Gastroesophageal sphincter (tissue), 4 donors: ENCODE measurements at regions not wholly inside any gene's neighbourhood (a gene's known extent, or its start where the extent isn't known, plus 50 kb on each side); places are given as distances from the start of the nearest gene placed in this dataset.

Experiments used
- ATAC-seq: fragments of 150-250 bp; one replicate; pipeline ENCODE4 v1.9.1; 2016; ENCODE audit warnings: mild to moderate bottlenecking, moderate library complexity
- H3K27ac ChIP-seq, 4 donors: fragments of 200-600 bp; sonication (generic) in 3 of 4; 1 replicate in 3 of 4; 2 replicates in 1 of 4; pipeline ENCODE4 v1.5.1; 2016 to 2019
- H3K27me3 ChIP-seq: fragments of 200-600 bp; sonication (generic); one replicate; pipeline ENCODE4 v1.5.1; 2019
- H3K36me3 ChIP-seq, 2 donors: fragments of 200-600 bp; sonication (generic); one replicate each; pipeline ENCODE4 v1.5.1; 2019; ENCODE audit warnings: control low read depth in 1 of 2
- H3K4me1 ChIP-seq, 3 donors: fragments of 200-600 bp; sonication (generic); 1 replicate in 2 of 3; 2 replicates in 1 of 3; pipeline ENCODE4 v1.5.1; 2016 to 2019; ENCODE audit warnings: control low read depth in 2 of 3
- H3K4me3 ChIP-seq, 2 donors: fragments of 200-600 bp; sonication (generic); one replicate each; pipeline ENCODE4 v1.5.1; 2019; ENCODE audit warnings: mild to moderate bottlenecking in 1 of 2, moderate library complexity in 1 of 2
- H3K9me3 ChIP-seq, 3 donors: fragments of 200-600 bp; sonication (generic); one replicate each; pipeline ENCODE4 v1.5.1; 2017 to 2019; ENCODE audit warnings: control low read depth in 2 of 3
- EP300 ChIP-seq: sonication (generic); formaldehyde crosslinking; IDR thresholded peaks from one replicate; pipeline ENCODE4 v1.6.1; 2017; ENCODE audit warnings: antibody characterized with exemption, mild to moderate bottlenecking
- POLR2A ChIP-seq, 2 donors: fragments of 450-650 bp; IDR thresholded peaks; one replicate each; pipeline ENCODE4 v1.6.1; 2017; ENCODE audit warnings: antibody characterized with exemption in 2 of 2, mild to moderate bottlenecking in 2 of 2, moderate library complexity in 1 of 2
- POLR2AphosphoS5 ChIP-seq: sonication (generic); formaldehyde crosslinking; IDR thresholded peaks from one replicate; pipeline ENCODE4 v1.6.1; 2017; ENCODE audit warnings: antibody characterized with exemption
- WGBS, 2 donors: methylation state at CpG; one replicate each; pipeline ENCODE4 v1.1.5; 2018; ENCODE audit warnings: low coverage in 1 of 2; 5-methylcytosine and 5-hydroxymethylcytosine counted together
- TF ChIP-seq, protein P1 (sequence below), 4 experiments: fragments of 200-600 bp in 2 of 4; fragments of 450-650 bp in 2 of 4; sonication (generic) in 1 of 4; IDR thresholded peaks; one replicate each; pipeline ENCODE4 v1.5.1; 2017 to 2019; ENCODE audit warnings: antibody characterized with exemption in 4 of 4, mild to moderate bottlenecking in 2 of 4, moderate library complexity in 2 of 4

DNA sequence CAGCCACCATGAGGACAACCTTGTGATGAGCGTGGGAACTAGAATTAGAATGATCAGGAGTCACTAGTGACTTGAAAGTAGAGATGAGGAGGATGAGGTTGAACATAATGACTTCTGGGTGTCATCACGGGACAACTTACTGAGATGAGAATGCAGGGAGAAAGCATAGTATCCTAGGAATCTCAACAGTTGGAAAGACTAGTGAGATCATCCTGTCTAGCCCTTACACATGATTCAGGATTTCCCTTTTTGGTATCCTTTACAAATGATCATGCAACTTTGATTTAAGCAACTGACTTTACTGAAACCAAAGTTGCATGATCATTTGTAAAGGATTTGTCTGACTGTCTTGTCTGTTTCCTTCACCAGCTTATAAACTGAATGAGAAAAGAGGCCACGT lies 51.8 kb upstream of the HIF1A start:
- H3K36me3 ChIP-seq, result no peaks in the 10 kb centered on the region
- H3K27ac ChIP-seq, result no peak overlapping the region
- no peak for TF ChIP-seq POLR2A (IDR thresholded peaks at IDR 0.05)
- TF ChIP-seq EP300, result no peak
- no peak for TF ChIP-seq POLR2AphosphoS5
- TF ChIP-seq, protein P1, sequence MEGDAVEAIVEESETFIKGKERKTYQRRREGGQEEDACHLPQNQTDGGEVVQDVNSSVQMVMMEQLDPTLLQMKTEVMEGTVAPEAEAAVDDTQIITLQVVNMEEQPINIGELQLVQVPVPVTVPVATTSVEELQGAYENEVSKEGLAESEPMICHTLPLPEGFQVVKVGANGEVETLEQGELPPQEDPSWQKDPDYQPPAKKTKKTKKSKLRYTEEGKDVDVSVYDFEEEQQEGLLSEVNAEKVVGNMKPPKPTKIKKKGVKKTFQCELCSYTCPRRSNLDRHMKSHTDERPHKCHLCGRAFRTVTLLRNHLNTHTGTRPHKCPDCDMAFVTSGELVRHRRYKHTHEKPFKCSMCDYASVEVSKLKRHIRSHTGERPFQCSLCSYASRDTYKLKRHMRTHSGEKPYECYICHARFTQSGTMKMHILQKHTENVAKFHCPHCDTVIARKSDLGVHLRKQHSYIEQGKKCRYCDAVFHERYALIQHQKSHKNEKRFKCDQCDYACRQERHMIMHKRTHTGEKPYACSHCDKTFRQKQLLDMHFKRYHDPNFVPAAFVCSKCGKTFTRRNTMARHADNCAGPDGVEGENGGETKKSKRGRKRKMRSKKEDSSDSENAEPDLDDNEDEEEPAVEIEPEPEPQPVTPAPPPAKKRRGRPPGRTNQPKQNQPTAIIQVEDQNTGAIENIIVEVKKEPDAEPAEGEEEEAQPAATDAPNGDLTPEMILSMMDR (IDR thresholded peaks at IDR 0.05), result no peak
- no peak for ATAC-seq
- H3K9me3 ChIP-seq, result no peaks in the 10 kb centered on the region
- WGBS, 2 donors, result 93 to 98% methylated on average over 3 of the region's 3 CpGs
- H3K4me1 ChIP-seq, result peaks cover 0 to 23% (median 0%) of the 10 kb centered on the region in 3 donors
- no peaks in the 10 kb centered on the region for H3K27me3 ChIP-seq
- H3K4me3 ChIP-seq, result no peak overlapping the region

DNA sequence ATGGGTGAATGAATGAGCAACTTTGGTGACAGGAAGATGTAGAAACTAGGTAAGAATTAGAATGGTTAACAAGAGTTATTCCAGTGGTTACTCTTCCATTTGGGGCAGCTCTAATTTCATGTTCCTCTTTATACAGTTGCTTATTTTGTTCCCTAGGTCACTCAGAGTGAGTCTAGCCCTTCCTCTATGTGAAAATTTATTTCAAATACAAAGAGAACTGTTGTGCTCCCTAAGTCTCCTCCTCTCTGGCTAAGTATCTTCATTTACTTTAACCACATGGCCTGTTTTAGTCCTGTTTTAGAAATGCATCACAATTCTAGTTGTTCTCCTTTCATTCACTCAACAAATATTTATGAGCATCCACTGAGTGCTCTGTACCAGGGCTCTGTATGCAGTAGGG lies 51.1 kb upstream of the HIF1A start:
- H3K27ac ChIP-seq, result no peak overlapping the region
- no peak for ATAC-seq
- no peaks in the 10 kb centered on the region for H3K27me3 ChIP-seq
- TF ChIP-seq POLR2A (IDR thresholded peaks at IDR 0.05) (no peak), EP300 (no peak), POLR2AphosphoS5 (no peak)
- TF ChIP-seq, protein P1 (IDR thresholded peaks at IDR 0.05), result no peak
- no peaks in the 10 kb centered on the region for H3K36me3 ChIP-seq
- H3K4me1 ChIP-seq, result peaks cover 0 to 23% (median 0%) of the 10 kb centered on the region in 3 donors
- H3K9me3 ChIP-seq, result no peaks in the 10 kb centered on the region
- H3K4me3 ChIP-seq, result no peak overlapping the region

DNA sequence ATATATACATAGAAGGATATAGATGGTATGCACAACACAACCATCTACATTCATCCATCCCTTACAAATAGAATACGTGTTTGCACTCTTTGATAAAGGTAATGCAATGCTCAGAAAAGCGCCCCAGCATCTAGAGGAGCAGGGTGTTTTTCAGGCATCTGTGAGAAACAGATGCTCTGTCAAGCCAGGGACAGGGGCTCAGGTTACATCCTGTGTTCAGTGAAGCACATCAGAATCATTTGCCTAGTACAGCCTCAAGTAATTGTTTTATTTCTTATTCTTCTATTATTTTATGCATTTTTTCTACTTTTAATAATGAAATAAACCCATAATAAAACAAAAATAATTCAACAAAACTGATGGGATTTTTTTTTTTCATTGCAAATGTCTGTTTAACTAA lies 50.5 kb upstream of the HIF1A start:
- H3K36me3 ChIP-seq, result no peaks in the 10 kb centered on the region
- H3K27me3 ChIP-seq, result no peaks in the 10 kb centered on the region
- WGBS, 2 donors, result 52 to 80% methylated on average over 1 to 2 of the region's 2 CpGs
- peaks cover 0 to 23% (median 0%) of the 10 kb centered on the region in 3 donors for H3K4me1 ChIP-seq
- H3K9me3 ChIP-seq, result no peaks in the 10 kb centered on the region
- TF ChIP-seq POLR2A (IDR thresholded peaks at IDR 0.05), result no peak
- no peak for TF ChIP-seq EP300
- TF ChIP-seq, protein P1 (IDR thresholded peaks at IDR 0.05), result no peak
- no peak for TF ChIP-seq POLR2AphosphoS5
- no peak overlapping the region for H3K4me3 ChIP-seq
- no peak for ATAC-seq
- H3K27ac ChIP-seq, result no peak overlapping the region

DNA sequence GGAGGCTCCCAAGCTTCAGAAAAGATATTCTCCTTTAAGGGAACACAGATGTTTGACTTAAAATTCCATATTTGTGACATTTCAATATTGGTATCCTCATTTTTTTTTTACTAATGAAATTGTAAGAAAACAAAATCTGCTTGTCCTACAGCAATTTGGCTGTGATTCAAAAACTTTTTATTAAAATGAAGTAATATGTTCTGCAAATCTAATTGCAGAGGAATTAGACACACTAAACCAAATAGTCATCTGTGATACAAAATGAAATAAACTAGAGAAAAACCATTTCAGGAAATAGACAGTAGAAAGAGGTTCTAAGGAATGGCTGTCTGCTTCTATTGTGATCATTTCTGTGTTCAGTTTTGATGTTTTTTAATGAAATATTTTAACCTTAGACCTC lies 50.1 kb upstream of the HIF1A start:
- TF ChIP-seq POLR2A (IDR thresholded peaks at IDR 0.05), result no peak
- TF ChIP-seq POLR2AphosphoS5, result no peak
- TF ChIP-seq, protein P1 (IDR thresholded peaks at IDR 0.05), result no peak
- TF ChIP-seq EP300, result no peak
- H3K27ac ChIP-seq, result no peak overlapping the region
- H3K9me3 ChIP-seq, result no peaks in the 10 kb centered on the region
- ATAC-seq, result no peak
- no peak overlapping the region for H3K4me3 ChIP-seq
- no peaks in the 10 kb centered on the region for H3K27me3 ChIP-seq
- H3K36me3 ChIP-seq, result no peaks in the 10 kb centered on the region
- H3K4me1 ChIP-seq, result peaks cover 0 to 20% (median 0%) of the 10 kb centered on the region in 3 donors
